Caco-2 (cell line): ENCODE measurements at regions not wholly inside any gene's neighbourhood (a gene's known extent, or its start where the extent isn't known, plus 50 kb on each side); places are given as distances from the start of the nearest gene placed in this dataset.

ENCODE experiments used
- BruUV-seq: library from RNA; stranded (reverse); fragments of 400-500 nt; replicated peaks from 2 replicates; lab custom pipeline; 2021; lab: Mats Ljungman, UMichigan
- CTCF ChIA-PET: fragments of 300-600 bp; sonication (Branson Sonifier 250); formaldehyde crosslinking; loops from one replicate; lab custom pipeline; 2022; ENCODE audit warnings: antibody characterized with exemption; lab: Charles Lee
- POLR2A ChIA-PET: fragments of 300-600 bp; sonication (Branson Sonifier 250); formaldehyde crosslinking; loops from one replicate; lab custom pipeline; 2022; ENCODE audit warnings: antibody characterized with exemption; lab: Charles Lee
- DNase-seq, 2 experiments: peaks; one replicate each; pipeline versions ENCODE4 v3.0.0 to v3.0.0-alpha.2; 2020 to 2022
- H3K27me3 ChIP-seq: replicated peaks from 2 replicates; pipeline ENCODE4 v1.6.0; 2011; ENCODE audit warnings: low read length; ENCODE audit not compliant: control insufficient read depth, insufficient read depth
- H3K36me3 ChIP-seq: 2 replicates; pipeline ENCODE4 v1.5.1; 2011; ENCODE audit warnings: low read length; ENCODE audit not compliant: control insufficient read depth, insufficient read depth
- H3K4me1 ChIP-seq: fragments of 250-450 bp; sonication (Bioruptor Pico); 2 replicates; pipeline ENCODE4 v1.5.1; 2020; ENCODE audit warnings: mild to moderate bottlenecking
- H3K4me3 ChIP-seq: 2 replicates; pipeline ENCODE4 v1.5.1; 2011; ENCODE audit warnings: low read depth, mild to moderate bottlenecking, control low read depth, low read length
- H3K9me3 ChIP-seq: fragments of 250-450 bp; sonication (Bioruptor Pico); 2 replicates; pipeline ENCODE4 v1.5.1; 2020; ENCODE audit warnings: mild to moderate bottlenecking, moderate library complexity
- H3K27ac Mint-ChIP-seq: one replicate; pipeline ENCODE4 v1.8.0; 2022; ENCODE audit warnings: mixed read lengths; ENCODE audit not compliant: unreplicated experiment
- H3K27me3 Mint-ChIP-seq: one replicate; pipeline ENCODE4 v1.8.0; 2022; ENCODE audit warnings: mixed read lengths; ENCODE audit not compliant: insufficient read depth, unreplicated experiment
- H3K36me3 Mint-ChIP-seq: one replicate; pipeline ENCODE4 v1.8.0; 2022; ENCODE audit warnings: mild to moderate bottlenecking, mixed read lengths; ENCODE audit not compliant: insufficient read depth, unreplicated experiment
- H3K4me1 Mint-ChIP-seq: one replicate; pipeline ENCODE4 v1.8.0; 2022; ENCODE audit warnings: low read depth, mixed read lengths; ENCODE audit not compliant: unreplicated experiment
- H3K4me3 Mint-ChIP-seq: one replicate; pipeline ENCODE4 v1.8.0; 2022; ENCODE audit warnings: mild to moderate bottlenecking, moderate library complexity, mixed read lengths; ENCODE audit not compliant: unreplicated experiment
- H3K9me3 Mint-ChIP-seq: one replicate; pipeline ENCODE4 v1.8.0; 2022; ENCODE audit warnings: mixed read lengths; ENCODE audit not compliant: unreplicated experiment
- CTCF ChIP-seq, 2 experiments: fragments of 200-600 bp in 1 of 2; IDR thresholded peaks; 1 replicate in 1 of 2; 2 replicates in 1 of 2; pipeline versions ENCODE4 v1.5.1 to v1.8.0; 2011 to 2022; ENCODE audit warnings: antibody characterized with exemption in 1 of 2, control low read depth in 1 of 2, inconsistent platforms in 1 of 2, low read depth in 1 of 2, low read length in 1 of 2, mild to moderate bottlenecking in 1 of 2, moderate library complexity in 1 of 2; ENCODE audit not compliant: insufficient read depth in 1 of 2, severe bottlenecking in 1 of 2, unreplicated experiment in 1 of 2
- intact Hi-C: fragments of 100-400 bp; cut with micrococcal nuclease; formaldehyde crosslinking; loops from one replicate; pipeline ENCODE4 v1.10.0; 2022; ENCODE audit not compliant: unreplicated experiment

- no TSS peak for BruUV-seq
Measured at GRCh38 chr4:147207911-147208310, 262.2 kb upstream of the TTC29 start.

DNA sequence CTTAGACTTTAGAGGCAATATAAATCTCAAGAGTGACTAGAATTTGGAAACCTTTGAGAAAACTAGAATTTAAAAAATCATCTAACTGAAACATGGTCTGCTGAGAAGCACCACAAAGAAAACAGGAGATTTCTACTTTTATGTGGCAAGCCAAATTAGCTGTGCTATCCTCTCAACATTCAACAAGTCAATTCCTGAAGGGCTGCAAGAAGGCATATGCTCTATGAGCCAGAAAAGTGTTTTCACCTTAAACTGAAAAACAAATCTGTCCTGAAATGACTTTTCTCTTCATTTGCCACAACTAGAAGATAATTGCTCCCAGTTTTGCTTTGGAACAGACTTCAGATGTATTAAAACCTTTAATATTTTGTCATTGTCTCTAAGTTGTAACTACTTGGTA is 263.2 kb upstream of the EDNRA start:
- Mint-ChIP-seq H3K36me3 (no peaks in the 10 kb centered on the region), H3K9me3 (no peaks in the 10 kb centered on the region), H3K4me1 (no peaks in the 10 kb centered on the region), H3K27me3 (no peaks in the 10 kb centered on the region), H3K4me3 (no peak overlapping the region), H3K27ac (no peak overlapping the region)
- Histone ChIP-seq H3K4me1 (no peaks in the 10 kb centered on the region), H3K27me3 (no peaks in the 10 kb centered on the region), H3K9me3 (no peaks in the 10 kb centered on the region), H3K4me3 (no peak overlapping the region), H3K36me3 (no peaks in the 10 kb centered on the region)
- intact Hi-C loops = no loop called here
- BruUV-seq = no TSS peak
- no peak for DNase-seq
- no peak for TF ChIP-seq CTCF (IDR thresholded peaks at IDR 0.05; ENCODE audit: insufficient read depth in 1 of 2, low read depth in 1 of 2, low read length in 1 of 2, severe bottlenecking in 1 of 2, unreplicated experiment in 1 of 2)
- ChIA-PET CTCF (no interaction called here), POLR2A (no interaction called here)

More at GRCh38 chr4:147207911-147208310, 262.2 kb upstream of the TTC29 start:
- no peaks in the 10 kb centered on the region for H3K36me3 ChIP-seq
- TF ChIP-seq CTCF (IDR thresholded peaks at IDR 0.05; ENCODE audit: insufficient read depth in 1 of 2, low read depth in 1 of 2, low read length in 1 of 2, severe bottlenecking in 1 of 2, unreplicated experiment in 1 of 2) = no peak
- Mint-ChIP-seq H3K9me3 (no peaks in the 10 kb centered on the region), H3K27ac (no peak overlapping the region), H3K4me3 (no peak overlapping the region), H3K36me3 (no peaks in the 10 kb centered on the region), H3K27me3 (no peaks in the 10 kb centered on the region), H3K4me1 (no peaks in the 10 kb centered on the region)
- no peaks in the 10 kb centered on the region for H3K27me3 ChIP-seq
- no peaks in the 10 kb centered on the region for H3K4me1 ChIP-seq
- no peak for DNase-seq
- intact Hi-C loops = no loop called here
- H3K9me3 ChIP-seq = no peaks in the 10 kb centered on the region
- CTCF ChIA-PET = no interaction called here
- H3K4me3 ChIP-seq = no peak overlapping the region
- POLR2A ChIA-PET = no interaction called here

DNA sequence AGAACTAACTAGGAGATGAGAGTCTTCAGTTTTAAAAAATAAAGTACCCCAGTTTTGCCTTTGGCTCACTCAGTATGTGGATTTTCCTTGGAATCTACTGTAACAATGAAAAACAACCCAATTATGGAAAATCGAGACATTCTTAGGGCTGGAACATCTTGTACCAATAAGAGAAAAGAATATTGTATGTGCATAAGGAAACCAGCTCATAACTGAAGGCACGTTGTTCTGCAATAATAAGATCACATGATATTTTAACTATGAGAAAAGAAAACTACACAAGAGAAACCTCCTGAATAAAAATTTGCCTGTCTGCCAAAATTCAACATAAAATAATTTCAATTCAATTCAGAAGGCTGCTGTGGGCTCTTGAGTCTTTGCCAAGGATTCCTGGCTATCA is 261.8 kb upstream of the EDNRA start:
- intact Hi-C loops = no loop called here
- no peaks in the 10 kb centered on the region for H3K9me3 Mint-ChIP-seq
- CTCF ChIA-PET = no interaction called here

More for the DNA sequence above, 261.8 kb upstream of the EDNRA start:
- peaks cover 5% of the 10 kb centered on the region for H3K4me1 Mint-ChIP-seq
- no peaks in the 10 kb centered on the region for H3K36me3 Mint-ChIP-seq
- no peaks in the 10 kb centered on the region for H3K27me3 ChIP-seq
- no peak for DNase-seq
- H3K9me3 ChIP-seq = no peaks in the 10 kb centered on the region
- no peak overlapping the region for H3K4me3 Mint-ChIP-seq
- H3K36me3 ChIP-seq = no peaks in the 10 kb centered on the region
- no TSS peak for BruUV-seq
- POLR2A ChIA-PET = no interaction called here
- no peaks in the 10 kb centered on the region for H3K4me1 ChIP-seq
- H3K27me3 Mint-ChIP-seq = no peaks in the 10 kb centered on the region
- H3K4me3 ChIP-seq = no peak overlapping the region
- no peak overlapping the region for H3K27ac Mint-ChIP-seq
- no peak for TF ChIP-seq CTCF (IDR thresholded peaks at IDR 0.05; ENCODE audit: insufficient read depth in 1 of 2, low read depth in 1 of 2, low read length in 1 of 2, severe bottlenecking in 1 of 2, unreplicated experiment in 1 of 2)
